ENCODE measurements at regions not wholly inside any gene's neighbourhood (a gene's known extent, or its start where the extent isn't known, plus 50 kb on each side); places are given as distances from the start of the nearest gene placed in this dataset.

- Histone ChIP-seq H3K23ac (ENCODE audit: insufficient read length) (no peak overlapping the region), H4K8ac (ENCODE audit: extremely low read depth, insufficient read depth, low read length) (no peak overlapping the region), H3K4ac (replicated peaks; ENCODE audit: insufficient read length, low read depth, low read length) (no peak overlapping the region), H2BK20ac (ENCODE audit: low read length) (no peak overlapping the region), H3K4me1 (replicated peaks in 1 of 4; ENCODE audit: control insufficient read depth in 3 of 4, insufficient read depth in 4 of 4, low read length in 3 of 4) (peaks cover 0 to 3% (median under 1%) of the 10 kb centered on the region in 4 experiments; a peak in 2 of 7 replicates), H4K5ac (ENCODE audit: insufficient read length, low read depth, low read length) (no peak overlapping the region), H4K91ac (replicated peaks; ENCODE audit: insufficient read length, low read length) (no peak overlapping the region), H3K9ac (replicated peaks in 1 of 4; ENCODE audit: extremely low read depth in 1 of 4, low read depth in 3 of 4, low read length in 3 of 4) (no peak overlapping the region), H3K4me3 (ENCODE audit: extremely low read depth in 1 of 4, insufficient read depth in 2 of 4, low read depth in 3 of 4, low read length in 4 of 4) (no peak overlapping the region), H3K36me3 (ENCODE audit: control insufficient read depth in 2 of 4, insufficient read depth in 4 of 4, low read length in 3 of 4) (no peaks in the 10 kb centered on the region), H3K18ac (ENCODE audit: extremely low read depth, low read length) (no peak overlapping the region), H3K27me3 (replicated peaks in 1 of 4; ENCODE audit: control insufficient read depth in 3 of 4, extremely low read depth in 1 of 4, insufficient read depth in 3 of 4, low read length in 3 of 4) (no peaks in the 10 kb centered on the region), H3K14ac (ENCODE audit: insufficient read length) (no peak overlapping the region), H2BK120ac (replicated peaks; ENCODE audit: low read depth, low read length) (no peak overlapping the region), H4K20me1 (replicated peaks in 1 of 2; ENCODE audit: control insufficient read depth in 1 of 2, insufficient read depth in 2 of 2, low read length in 2 of 2) (no peaks in the 10 kb centered on the region), H2BK12ac (ENCODE audit: low read depth, low read length) (no peak overlapping the region), H3K79me1 (ENCODE audit: low read depth, low read length) (no peaks in the 10 kb centered on the region), H3K27ac (ENCODE audit: low read depth, low read length) (no peak overlapping the region), H3K23me2 (ENCODE audit: low read depth, low read length) (no peaks in the 10 kb centered on the region), H2BK5ac (ENCODE audit: low read depth, low read length) (no peak overlapping the region), H2AFZ (ENCODE audit: low read length) (no peak overlapping the region), H3K9me3 (ENCODE audit: insufficient read depth in 2 of 2, low read depth in 1 of 2, low read length in 1 of 2) (no peaks in the 10 kb centered on the region), H3K79me2 (ENCODE audit: control insufficient read depth in 1 of 2, insufficient read depth in 2 of 2, low read length in 2 of 2) (no peaks in the 10 kb centered on the region), H2AK5ac (ENCODE audit: low read depth, low read length) (no peak overlapping the region), H2BK15ac (ENCODE audit: low read length) (no peak overlapping the region), H3K56ac (replicated peaks; ENCODE audit: insufficient read length, low read depth, low read length) (no peak overlapping the region), H3K4me2 (ENCODE audit: insufficient read depth in 1 of 2, low read depth in 2 of 2, low read length in 2 of 2) (no peak overlapping the region)
- FAIRE-seq (no peak), DNase-seq (ENCODE audit: low read depth in 1 of 2, low spot score in 2 of 2) (no peak)
- WGBS, 2 experiments (ENCODE audit: extremely low coverage in 1 of 2, insufficient coverage in 1 of 2, insufficient read length in 1 of 2, insufficient replicate concordance in 2 of 2, low coverage in 1 of 2, low lambda C conversion rate in 2 of 2, missing lambda C conversion rate in 1 of 2), result 100% methylated on average over 1 of the region's 1 CpG; no CpG with 5 or more reads in 1 of the 2 experiments
- ChIA-PET CTCF (ENCODE audit: partially characterized antibody) (no interaction called here), POLR2A (ENCODE audit: partially characterized antibody) (no interaction called here)
- TF ChIP-seq SRF (IDR thresholded peaks at IDR 0.05; ENCODE audit: low read depth, low read length) (no peak), SIRT6 (IDR thresholded peaks at IDR 0.05; ENCODE audit: low read length) (no peak), TAF1 (IDR thresholded peaks at IDR 0.05; ENCODE audit: low read depth, low read length) (no peak), BRCA1 (IDR thresholded peaks at IDR 0.05; ENCODE audit: low read depth, low read length) (no peak), POLR2A (IDR thresholded peaks at IDR 0.05; ENCODE audit: control extremely low read depth in 1 of 2, low read depth in 2 of 2, low read length in 2 of 2) (no peak), PHF8 (conservative IDR thresholded peaks at IDR 0.05; ENCODE audit: low read depth, low read length) (no peak), BACH1 (IDR thresholded peaks at IDR 0.05; ENCODE audit: low read length) (no peak), SIN3A (conservative IDR thresholded peaks at IDR 0.05 in 1 of 2, IDR thresholded peaks at IDR 0.05 in 1 of 2; ENCODE audit: low read depth in 1 of 2, low read length in 2 of 2) (no peak), CREB1 (IDR thresholded peaks at IDR 0.05) (no peak), NRF1 (IDR thresholded peaks at IDR 0.05; ENCODE audit: low read depth, low read length) (no peak), HDAC6 (IDR thresholded peaks at IDR 0.05; ENCODE audit: low read depth, low read length) (no peak), TAF7 (optimal IDR thresholded peaks at IDR 0.05; ENCODE audit: borderline replicate concordance, low read depth, low read length) (no peak), TEAD4 (IDR thresholded peaks at IDR 0.05; ENCODE audit: low read depth, low read length) (no peak), GTF2F1 (IDR thresholded peaks at IDR 0.05; ENCODE audit: borderline replicate concordance, low read depth, low read length) (no peak), CEBPB (IDR thresholded peaks at IDR 0.05; ENCODE audit: low read depth, low read length) (no peak), GABPA (IDR thresholded peaks at IDR 0.05; ENCODE audit: borderline replicate concordance, insufficient read depth, low read length) (no peak)
- TF ChIP-seq, protein P1, sequence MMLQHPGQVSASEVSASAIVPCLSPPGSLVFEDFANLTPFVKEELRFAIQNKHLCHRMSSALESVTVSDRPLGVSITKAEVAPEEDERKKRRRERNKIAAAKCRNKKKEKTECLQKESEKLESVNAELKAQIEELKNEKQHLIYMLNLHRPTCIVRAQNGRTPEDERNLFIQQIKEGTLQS (IDR thresholded peaks at IDR 0.05; ENCODE audit: insufficient read depth, low read depth, low read length), result no peak
Observed at GRCh38 chr2:48817355-48817754, 61.8 kb upstream of the LHCGR start.
